Small intestine (tissue), 7 donors: ENCODE measurements at regions not wholly inside any gene's neighbourhood (a gene's known extent, or its start where the extent isn't known, plus 50 kb on each side); places are given as distances from the start of the nearest gene placed in this dataset.

Source experiments
- DNase-seq, 2 donors: peaks; one replicate each; pipeline versions ENCODE4 v3.0.0 to v3.0.0-alpha.2; 2013
- FAIRE-seq: peaks from 2 replicates; lab custom pipeline; 2012; peaks lifted over from hg19 to GRCh38; lab: Jason Lieb, UNC
- H3K27ac ChIP-seq, 3 donors: one replicate each; pipeline ENCODE4 v1.5.1; 2013; ENCODE audit warnings: low read length in 2 of 3, mild to moderate bottlenecking in 2 of 3, control low read depth in 1 of 3, inconsistent platforms in 1 of 3, low read depth in 1 of 3, moderate library complexity in 1 of 3
- H3K27me3 ChIP-seq, 3 donors: one replicate each; pipeline ENCODE4 v1.6.1; 2013; ENCODE audit warnings: low read length in 3 of 3, inconsistent platforms in 1 of 3; ENCODE audit not compliant: control insufficient read depth in 3 of 3, insufficient read depth in 3 of 3
- H3K36me3 ChIP-seq, 3 donors: one replicate each; pipeline ENCODE4 v1.6.1; 2013; ENCODE audit warnings: low read length in 3 of 3, inconsistent platforms in 1 of 3, low read depth in 1 of 3, mild to moderate bottlenecking in 1 of 3, moderate library complexity in 1 of 3; ENCODE audit not compliant: control insufficient read depth in 3 of 3, insufficient read depth in 2 of 3
- H3K4me1 ChIP-seq, 3 donors: one replicate each; pipeline ENCODE4 v1.6.1; 2013; ENCODE audit warnings: low read length in 2 of 3, inconsistent platforms in 1 of 3, low read depth in 1 of 3, mild to moderate bottlenecking in 1 of 3, moderate library complexity in 1 of 3; ENCODE audit not compliant: control insufficient read depth in 3 of 3, insufficient read depth in 2 of 3
- H3K4me3 ChIP-seq, 3 donors: one replicate each; pipeline ENCODE4 v1.5.1; 2013; ENCODE audit warnings: low read length in 3 of 3, control low read depth in 1 of 3, inconsistent platforms in 1 of 3, low read depth in 1 of 3, mild to moderate bottlenecking in 1 of 3, moderate library complexity in 1 of 3
- H3K9me3 ChIP-seq, 2 donors: one replicate each; pipeline ENCODE4 v1.6.1; 2013; ENCODE audit warnings: low read depth in 1 of 2, low read length in 1 of 2; ENCODE audit not compliant: control insufficient read depth in 2 of 2, insufficient read depth in 1 of 2
- WGBS, 3 donors: extraction: QIAGEN DNeasy Blood & Tissue Kit; methylation state at CpG; one replicate each; pipeline ENCODE4 v1.1.7; 2013; 5-methylcytosine and 5-hydroxymethylcytosine counted together
- donor health status: healthy with polysubstance abuse.
- donor health status: control.
- donor health status: control.
- donor health status: Bipolar disorder and iron deficiency.
- donor health status: healthy.

DNA sequence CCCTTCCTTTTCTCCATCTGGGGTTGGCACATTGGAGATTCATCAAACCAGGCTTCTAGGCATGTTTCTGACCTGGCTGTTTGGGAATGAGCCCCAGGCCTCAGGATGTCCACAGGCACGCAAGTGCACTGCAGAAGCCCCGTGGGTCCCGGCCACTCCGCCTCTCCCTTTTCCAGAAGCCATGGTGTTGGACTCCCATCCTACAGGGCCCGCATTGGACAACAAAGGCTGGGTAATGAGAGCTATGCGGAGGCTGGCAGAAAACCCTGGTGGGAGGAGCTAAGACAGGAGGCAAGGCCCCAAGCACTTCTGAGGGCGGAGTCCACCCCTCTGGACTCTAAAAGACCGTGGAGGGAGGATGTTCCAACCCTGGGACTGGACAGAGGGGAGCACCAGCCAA lies 160.6 kb downstream of the OLFM1 start:
- H3K4me1 ChIP-seq, result peaks cover 0 to 18% (median 0%) of the 10 kb centered on the region in 3 donors
- H3K27ac ChIP-seq, result no peak overlapping the region
- no peaks in the 10 kb centered on the region for H3K9me3 ChIP-seq
- FAIRE-seq (no peak), DNase-seq (peak; percentile 7 to 44)
- H3K4me3 ChIP-seq, result no peak overlapping the region
- H3K36me3 ChIP-seq, result peaks cover 0 to 11% (median 0%) of the 10 kb centered on the region in 3 donors
- 20 to 59% (median 39%) methylated on average over 8 of the region's 8 CpGs for WGBS, 3 donors
- H3K27me3 ChIP-seq, result peaks cover 0 to 8% (median 0%) of the 10 kb centered on the region in 3 donors

DNA sequence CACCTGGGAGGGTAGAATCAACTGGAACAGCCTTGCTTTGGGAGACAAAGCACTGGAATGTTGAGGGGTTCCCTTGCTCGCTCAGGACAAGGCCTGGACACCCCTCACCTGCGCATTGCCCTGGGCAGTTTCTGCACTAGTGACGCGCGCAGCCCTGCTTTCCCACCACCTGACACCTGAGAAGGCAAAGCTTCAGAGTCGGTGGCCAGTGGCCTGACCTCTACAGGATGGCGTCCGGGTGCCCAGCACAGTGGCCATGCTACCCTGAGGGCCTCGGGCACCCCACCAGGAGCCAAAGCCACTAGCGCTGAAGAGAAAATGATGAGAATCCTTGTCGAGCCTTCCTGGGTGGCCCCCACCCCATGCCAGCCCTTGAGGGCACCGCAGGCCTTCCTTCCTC lies 161.3 kb downstream of the OLFM1 start:
- Histone ChIP-seq H3K4me3 (no peak overlapping the region), H3K36me3 (peaks cover 0 to 11% (median 0%) of the 10 kb centered on the region in 3 donors), H3K27ac (no peak overlapping the region), H3K9me3 (no peaks in the 10 kb centered on the region), H3K27me3 (peaks cover 0 to 8% (median 0%) of the 10 kb centered on the region in 3 donors), H3K4me1 (peaks cover 0 to 18% (median 0%) of the 10 kb centered on the region in 3 donors)
- no peak for DNase-seq
- FAIRE-seq, result no peak
- 90 to 95% (median 93%) methylated on average over 12 of the region's 12 CpGs for WGBS, 3 donors

DNA sequence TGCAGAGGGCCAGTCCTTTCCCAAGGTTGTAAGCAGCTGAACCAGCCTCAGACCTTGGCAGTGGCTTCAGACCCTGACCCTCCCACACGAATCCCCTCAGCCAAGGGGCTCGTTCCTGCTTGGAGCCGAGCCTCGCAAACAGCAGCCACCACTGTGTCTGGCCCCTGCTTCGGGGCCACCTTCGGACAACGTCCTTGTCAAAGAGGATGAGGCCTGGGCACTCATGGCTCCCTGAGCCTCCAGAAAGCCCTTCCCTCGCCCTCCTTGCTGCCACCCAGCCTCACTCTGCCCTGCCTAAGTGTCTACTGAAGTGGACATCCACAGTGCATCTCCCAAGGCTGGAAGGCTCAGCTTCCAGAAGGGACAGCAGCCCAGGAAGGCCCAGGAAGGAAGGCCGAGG lies 161.7 kb downstream of the OLFM1 start:
- DNase-seq, result no peak
- WGBS, 3 donors, result 87 to 88% (median 87%) methylated on average over 9 of the region's 9 CpGs
- Histone ChIP-seq H3K27me3 (peaks cover 0 to 6% (median 0%) of the 10 kb centered on the region in 3 donors), H3K27ac (no peak overlapping the region), H3K36me3 (peaks cover 0 to 11% (median 0%) of the 10 kb centered on the region in 3 donors), H3K4me3 (no peak overlapping the region), H3K4me1 (peaks cover 0 to 13% (median 0%) of the 10 kb centered on the region in 3 donors), H3K9me3 (no peaks in the 10 kb centered on the region)
- FAIRE-seq, result no peak

DNA sequence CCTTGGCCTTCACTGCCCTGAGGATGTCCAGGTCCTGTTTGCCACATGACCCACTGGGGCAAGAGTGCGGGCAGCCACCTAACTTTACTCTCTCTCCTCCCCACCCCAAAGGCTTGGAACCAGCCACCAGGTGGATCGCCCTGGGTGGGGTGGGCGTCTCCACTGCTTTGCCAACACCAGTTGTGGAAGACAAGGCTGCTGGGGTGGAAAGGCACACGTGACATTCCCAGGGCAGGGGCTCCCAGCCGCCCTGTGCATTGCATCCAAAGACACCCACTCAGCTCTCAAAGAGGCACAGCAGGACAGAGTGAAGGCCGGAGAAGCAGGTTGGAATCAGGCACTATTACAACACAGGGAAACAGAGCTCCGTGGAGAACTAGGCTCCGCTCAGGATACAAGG lies 162.2 kb downstream of the OLFM1 start:
- H3K27me3 ChIP-seq, result peaks cover 0 to 4% (median 0%) of the 10 kb centered on the region in 3 donors
- H3K36me3 ChIP-seq, result peaks cover 0 to 11% (median 0%) of the 10 kb centered on the region in 3 donors
- H3K4me1 ChIP-seq, result peaks cover 0 to 14% (median 0%) of the 10 kb centered on the region in 3 donors
- H3K9me3 ChIP-seq, result no peaks in the 10 kb centered on the region
- no peak overlapping the region for H3K27ac ChIP-seq
- FAIRE-seq, result no peak
- WGBS, 3 donors, result 91 to 94% (median 93%) methylated on average over 8 of the region's 8 CpGs
- no peak for DNase-seq
- no peak overlapping the region for H3K4me3 ChIP-seq

DNA sequence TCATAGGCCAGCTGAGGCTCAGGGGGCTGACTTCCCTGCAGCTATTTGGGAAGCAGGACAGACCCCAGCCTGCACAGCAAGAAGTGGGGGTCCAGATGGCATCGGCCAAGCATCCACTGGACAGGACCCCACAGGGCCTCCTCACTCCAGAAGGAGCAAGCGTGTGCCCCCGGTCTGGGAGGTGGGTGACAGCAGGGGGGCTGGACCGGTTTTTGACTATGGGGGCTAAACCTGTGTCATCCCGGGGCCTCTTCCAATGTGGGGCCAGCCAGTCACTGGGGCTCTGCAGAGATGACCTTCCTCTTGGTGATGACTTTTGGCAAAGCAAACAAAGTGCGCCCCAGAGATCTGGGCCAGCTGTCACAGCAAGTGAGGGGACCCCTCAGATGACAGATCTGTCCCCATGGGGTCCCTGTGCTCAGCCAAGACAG lies 163.9 kb downstream of the OLFM1 start:
- Histone ChIP-seq H3K36me3 (peaks cover 0 to 8% (median 0%) of the 10 kb centered on the region in 3 donors), H3K27ac (no peak overlapping the region), H3K4me1 (peaks cover 0 to 26% (median 0%) of the 10 kb centered on the region in 3 donors), H3K27me3 (peaks cover 0 to 4% (median 0%) of the 10 kb centered on the region in 3 donors), H3K9me3 (no peaks in the 10 kb centered on the region), H3K4me3 (no peak overlapping the region)
- DNase-seq (no peak), FAIRE-seq (no peak)
- 82 to 92% (median 91%) methylated on average over 6 of the region's 6 CpGs for WGBS, 3 donors

DNA sequence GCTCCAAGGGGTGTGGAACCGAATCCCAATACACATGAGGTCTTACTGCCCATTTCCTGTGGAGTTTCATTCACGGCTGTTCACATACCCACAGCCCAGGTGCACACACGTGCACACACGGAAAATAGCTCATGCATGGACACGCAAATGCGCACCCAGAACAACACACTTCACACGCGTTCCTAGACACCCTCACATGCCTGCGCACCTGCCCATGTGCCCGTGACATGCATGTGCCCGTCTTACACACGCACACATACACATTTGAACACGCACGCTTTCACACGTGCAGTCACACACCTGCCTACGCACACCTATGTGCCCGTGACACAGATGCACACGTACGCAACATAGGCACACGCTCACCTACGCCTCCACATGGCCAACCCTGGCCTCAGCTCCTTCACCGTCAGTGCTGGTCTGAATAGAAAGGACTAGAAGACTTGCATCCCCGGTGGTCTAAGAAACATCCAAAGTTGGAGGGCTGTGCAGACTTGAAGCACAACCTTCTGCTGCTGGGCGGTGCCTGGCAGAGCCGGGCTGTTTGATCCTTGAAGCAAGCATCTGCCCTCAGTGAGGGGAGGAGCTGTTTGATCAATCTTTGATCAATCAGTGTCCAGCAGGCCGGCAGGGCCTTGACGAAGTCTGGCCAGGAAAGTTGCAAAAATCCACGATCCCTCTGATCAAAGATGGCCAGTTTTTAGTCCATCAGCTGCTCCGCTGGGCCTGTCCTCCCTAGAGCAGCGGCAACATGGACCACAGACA lies 164.7 kb downstream of the OLFM1 start:
- Histone ChIP-seq H3K27ac (no peak overlapping the region), H3K36me3 (peaks cover 0 to 8% (median 0%) of the 10 kb centered on the region in 3 donors), H3K27me3 (peaks cover 0 to 4% (median 0%) of the 10 kb centered on the region in 3 donors), H3K9me3 (no peaks in the 10 kb centered on the region), H3K4me1 (peaks cover 0 to 35% (median 0%) of the 10 kb centered on the region in 3 donors), H3K4me3 (no peak overlapping the region)
- FAIRE-seq, result no peak
- no peak for DNase-seq
- WGBS, 3 donors, result 84 to 89% (median 86%) methylated on average over 30 of the region's 30 CpGs

DNA sequence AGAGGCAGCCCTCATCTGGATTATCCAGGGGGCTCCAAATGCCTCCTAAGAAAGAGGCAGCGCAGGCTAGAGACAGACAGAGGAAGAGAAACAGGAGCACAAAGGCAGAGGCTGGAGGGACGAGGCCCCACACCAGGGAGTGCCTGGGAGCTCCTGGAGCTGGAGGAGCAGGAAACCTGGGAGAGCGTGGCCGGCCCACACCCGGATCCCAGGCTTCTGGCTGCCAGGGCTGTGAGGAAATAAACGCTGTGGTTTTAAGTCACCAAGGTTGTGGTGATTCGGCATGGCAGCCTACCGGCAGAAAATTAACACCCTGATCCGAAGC lies 165.5 kb downstream of the OLFM1 start:
- FAIRE-seq (no peak), DNase-seq (no peak)
- H3K27me3 ChIP-seq, result peaks cover 0 to 4% (median 0%) of the 10 kb centered on the region in 3 donors
- peaks cover 0 to 42% (median 0%) of the 10 kb centered on the region in 3 donors for H3K4me1 ChIP-seq
- WGBS, 3 donors, result 34 to 44% (median 42%) methylated on average over 9 of the region's 9 CpGs
- H3K4me3 ChIP-seq, result no peak overlapping the region
- no peaks in the 10 kb centered on the region for H3K9me3 ChIP-seq
- H3K27ac ChIP-seq, result peak overlapping the region in 1 of 3 donors; percentile 42
- peaks cover 0 to 6% (median 0%) of the 10 kb centered on the region in 3 donors for H3K36me3 ChIP-seq

DNA sequence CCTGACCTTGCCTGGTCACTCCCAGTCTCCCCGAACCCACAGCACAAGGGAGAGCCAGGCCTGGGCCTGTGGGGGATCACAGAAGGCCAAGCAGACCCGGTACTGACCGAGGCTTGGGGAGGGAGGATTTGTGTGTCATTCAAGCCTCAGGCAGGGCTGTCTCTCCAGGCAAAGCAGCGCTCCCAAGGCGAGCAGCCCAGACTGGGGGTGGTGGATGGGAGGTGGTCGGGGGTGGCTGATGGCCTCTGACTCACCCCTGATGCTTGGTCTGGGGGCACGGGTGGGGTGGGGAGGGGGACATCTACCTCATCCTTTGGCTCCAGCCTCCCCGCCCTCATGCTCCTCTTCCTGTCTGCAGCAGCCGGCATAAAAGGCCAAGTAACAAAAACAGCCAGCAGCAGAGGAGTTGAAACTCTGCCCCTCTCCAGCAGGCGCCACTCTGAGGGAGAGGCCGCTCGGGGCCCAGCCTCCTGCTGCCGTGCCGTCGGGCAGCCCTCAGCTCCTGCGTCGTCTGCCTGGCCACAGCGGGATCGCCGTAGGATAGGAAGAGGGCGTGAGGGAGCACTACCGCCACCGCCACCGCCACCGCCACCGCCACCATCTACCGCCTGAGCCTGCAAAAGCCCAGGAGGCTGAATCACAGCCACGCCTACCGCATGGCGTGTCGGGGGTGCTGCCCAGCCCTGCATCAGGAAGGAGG lies 166.0 kb downstream of the OLFM1 start:
- peak overlapping the region in 1 of 3 donors; percentile 42 for H3K27ac ChIP-seq
- peaks cover 0 to 4% (median 0%) of the 10 kb centered on the region in 3 donors for H3K27me3 ChIP-seq
- DNase-seq, result peak in 1 of 2 donors; percentile 38
- peaks cover 0 to 42% (median 0%) of the 10 kb centered on the region in 3 donors for H3K4me1 ChIP-seq
- WGBS, 3 donors, result 53 to 68% (median 54%) methylated on average over 30 to 31 of the region's 31 CpGs
- no peaks in the 10 kb centered on the region for H3K9me3 ChIP-seq
- no peak overlapping the region for H3K4me3 ChIP-seq
- FAIRE-seq, result no peak
- H3K36me3 ChIP-seq, result peaks cover 0 to 6% (median 0%) of the 10 kb centered on the region in 3 donors
